Ishikawa (cell line): ENCODE measurements at regions not wholly inside any gene's neighbourhood (a gene's known extent, or its start where the extent isn't known, plus 50 kb on each side); places are given as distances from the start of the nearest gene placed in this dataset.

Experiments used
- CEBPB ChIP-seq: IDR thresholded peaks from 2 replicates; pipeline ENCODE4 v1.6.1; 2012
- CREB1 ChIP-seq: IDR thresholded peaks from 2 replicates; pipeline ENCODE4 v1.6.1; 2012; ENCODE audit warnings: low read depth
- EGR1 ChIP-seq: IDR thresholded peaks from 2 replicates; pipeline ENCODE4 v1.6.1; 2012
- EP300 ChIP-seq: IDR thresholded peaks from 2 replicates; pipeline ENCODE4 v1.6.1; 2012; ENCODE audit warnings: borderline replicate concordance
- FOXM1 ChIP-seq: IDR thresholded peaks from 2 replicates; pipeline ENCODE4 v1.6.1; 2012; ENCODE audit warnings: low read depth, borderline replicate concordance
- MAX ChIP-seq: IDR thresholded peaks from 2 replicates; pipeline ENCODE4 v1.6.1; 2012
- NFIC ChIP-seq: IDR thresholded peaks from 2 replicates; pipeline ENCODE4 v1.6.1; 2012
- RAD21 ChIP-seq: IDR thresholded peaks from 2 replicates; pipeline ENCODE4 v1.6.1; 2012; ENCODE audit warnings: low read depth
- REST ChIP-seq: IDR thresholded peaks from 2 replicates; pipeline ENCODE4 v1.6.1; 2012; ENCODE audit warnings: low read depth, mild to moderate bottlenecking
- TAF1 ChIP-seq: IDR thresholded peaks from 2 replicates; pipeline ENCODE4 v1.6.1; 2012; ENCODE audit warnings: low read depth, mild to moderate bottlenecking
- TCF12 ChIP-seq: IDR thresholded peaks from 2 replicates; pipeline ENCODE4 v1.6.1; 2012; ENCODE audit warnings: low read depth
- TEAD4 ChIP-seq: IDR thresholded peaks from 2 replicates; pipeline ENCODE4 v1.6.1; 2012
- USF1 ChIP-seq: IDR thresholded peaks from 2 replicates; pipeline ENCODE4 v1.6.1; 2012
- YY1 ChIP-seq: IDR thresholded peaks from 2 replicates; pipeline ENCODE4 v1.6.1; 2012; ENCODE audit warnings: low read depth
- ZBTB7A ChIP-seq: IDR thresholded peaks from 2 replicates; pipeline ENCODE4 v1.6.1; 2012; ENCODE audit warnings: low read depth

- TF ChIP-seq TAF1 (no peak), MAX (no peak), EGR1 (no peak), TEAD4 (no peak), TCF12 (no peak), CREB1 (no peak), ZBTB7A (no peak), CEBPB (no peak), REST (no peak), EP300 (no peak)
Measured at GRCh38 chr13:90568165-90568564, 779.3 kb upstream of the MIR17HG start.

GRCh38 chr13:90576067-90576466 is 771.4 kb upstream of the MIR17HG start:
- TF ChIP-seq ZBTB7A (no peak), TCF12 (no peak), RAD21 (no peak), TEAD4 (no peak), TAF1 (no peak), CREB1 (no peak), REST (no peak), FOXM1 (no peak), YY1 (no peak), EGR1 (no peak), EP300 (no peak), NFIC (no peak), MAX (no peak), CEBPB (no peak), USF1 (no peak)

- no peak for TF ChIP-seq NFIC
- no peak for TF ChIP-seq EP300
- no peak for TF ChIP-seq TAF1
- TF ChIP-seq YY1: no peak
- TF ChIP-seq TEAD4: no peak
- no peak for TF ChIP-seq EGR1
- no peak for TF ChIP-seq USF1
- no peak for TF ChIP-seq TCF12
- no peak for TF ChIP-seq MAX
- TF ChIP-seq CREB1: no peak
- no peak for TF ChIP-seq CEBPB
- no peak for TF ChIP-seq REST
- TF ChIP-seq FOXM1: no peak
- no peak for TF ChIP-seq RAD21
- no peak for TF ChIP-seq ZBTB7A
Measured at GRCh38 chr13:90577726-90578125, 769.8 kb upstream of the MIR17HG start.

GRCh38 chr13:90585392-90585791 is 762.1 kb upstream of the MIR17HG start:
- TF ChIP-seq MAX (no peak), REST (no peak), TCF12 (no peak), YY1 (no peak), TAF1 (no peak), FOXM1 (no peak), EP300 (no peak), CEBPB (no peak)
